Eye (tissue), 1 donor: ENCODE measurements at regions not wholly inside any gene's neighbourhood (a gene's known extent, or its start where the extent isn't known, plus 50 kb on each side); places are given as distances from the start of the nearest gene placed in this dataset.
"Not testable (repeated sequence)": the region's sequence is repeated elsewhere in the genome, so short reads cannot be mapped to it uniquely, and the experiment has no call there.

ENCODE experiments used
- DNase-seq: peaks from one replicate; pipeline ENCODE4 v3.0.0-alpha.2; 2015

- no peak for DNase-seq
Observed at GRCh38 chr2:13651684-13652131, 935.0 kb downstream of the TRIB2 start.

GRCh38 chr2:13652531-13653313 is 936.0 kb downstream of the TRIB2 start:
- DNase-seq, result no peak

GRCh38 chr2:13654416-13654815 is 937.7 kb downstream of the TRIB2 start:
- no peak for DNase-seq

GRCh38 chr2:13660231-13660630 is 943.5 kb downstream of the TRIB2 start:
- no peak for DNase-seq

- DNase-seq, result no peak
Observed at GRCh38 chr2:13662055-13662454, 945.3 kb downstream of the TRIB2 start.

GRCh38 chr2:13666582-13667414 is 950.1 kb downstream of the TRIB2 start:
- no peak for DNase-seq

GRCh38 chr2:13667415-13667757 is 950.6 kb downstream of the TRIB2 start:
- no peak for DNase-seq

GRCh38 chr2:13669607-13670006 is 952.9 kb downstream of the TRIB2 start:
- no peak for DNase-seq

GRCh38 chr2:13673821-13674220 is 957.1 kb downstream of the TRIB2 start:
- DNase-seq, result not testable (repeated sequence)

- DNase-seq, result no peak
Observed at GRCh38 chr2:13676269-13676668, 956.2 kb upstream of the LRATD1 start.

GRCh38 chr2:13681936-13682335 is 950.6 kb upstream of the LRATD1 start:
- no peak for DNase-seq

- no peak for DNase-seq
Observed at GRCh38 chr2:13682540-13683272, 949.8 kb upstream of the LRATD1 start.

- no peak for DNase-seq
Observed at GRCh38 chr2:13686262-13686661, 946.3 kb upstream of the LRATD1 start.

GRCh38 chr2:13694673-13695072 is 937.8 kb upstream of the LRATD1 start:
- no peak for DNase-seq

GRCh38 chr2:13696601-13697000 is 935.9 kb upstream of the LRATD1 start:
- DNase-seq, result no peak

GRCh38 chr2:13698847-13699246 is 933.7 kb upstream of the LRATD1 start:
- no peak for DNase-seq

GRCh38 chr2:13699939-13700338 is 932.6 kb upstream of the LRATD1 start:
- DNase-seq, result not testable (repeated sequence)

- DNase-seq, result no peak
Observed at GRCh38 chr2:13711154-13711553, 921.4 kb upstream of the LRATD1 start.

- DNase-seq, result no peak
Observed at GRCh38 chr2:13714466-13714865, 918.1 kb upstream of the LRATD1 start.

- no peak for DNase-seq
Observed at GRCh38 chr2:13725945-13726344, 906.6 kb upstream of the LRATD1 start.

GRCh38 chr2:13745330-13745729 is 887.2 kb upstream of the LRATD1 start:
- DNase-seq, result no peak

- DNase-seq, result no peak
Observed at GRCh38 chr2:13751955-13752354, 880.6 kb upstream of the LRATD1 start.

GRCh38 chr2:13758412-13758811 is 874.1 kb upstream of the LRATD1 start:
- no peak for DNase-seq

- DNase-seq, result no peak
Observed at GRCh38 chr2:13768274-13768673, 864.2 kb upstream of the LRATD1 start.
